Suprapubic skin (tissue), 3 donors: ENCODE measurements at regions not wholly inside any gene's neighbourhood (a gene's known extent, or its start where the extent isn't known, plus 50 kb on each side); places are given as distances from the start of the nearest gene placed in this dataset.

ENCODE experiments used
- CTCF ChIP-seq, 2 donors: fragments of 200-600 bp in 1 of 2; fragments of 450-650 bp in 1 of 2; sonication (generic) in 1 of 2; IDR thresholded peaks; one replicate each; pipeline ENCODE4 v1.5.1; 2016 to 2019; ENCODE audit warnings: antibody characterized with exemption in 2 of 2, mild to moderate bottlenecking in 1 of 2, moderate library complexity in 1 of 2
- POLR2A ChIP-seq, 2 donors: fragments of 450-650 bp; IDR thresholded peaks; one replicate each; pipeline ENCODE4 v1.6.1; 2017; ENCODE audit warnings: antibody characterized with exemption in 2 of 2, mild to moderate bottlenecking in 2 of 2, moderate library complexity in 2 of 2

- TF ChIP-seq POLR2A (IDR thresholded peaks at IDR 0.05) (no peak), CTCF (IDR thresholded peaks at IDR 0.05) (no peak)
Measured at GRCh38 chr2:126996378-126996699, 97.6 kb downstream of the TEX51 start.
